Liver (tissue), 8 donors: ENCODE measurements at regions not wholly inside any gene's neighbourhood (a gene's known extent, or its start where the extent isn't known, plus 50 kb on each side); places are given as distances from the start of the nearest gene placed in this dataset.
"Not testable (repeated sequence)": the region's sequence is repeated elsewhere in the genome, so short reads cannot be mapped to it uniquely, and the experiment has no call there.

Experiments used
- DNase-seq: peaks from one replicate; pipeline ENCODE4 v3.0.0-alpha.2; 2017; ENCODE audit warnings: low spot score
- H3K27ac ChIP-seq, 2 donors: one replicate each; pipeline ENCODE4 v1.7.0; 2013; ENCODE audit warnings: inconsistent platforms in 2 of 2, low read length in 2 of 2, control low read depth in 1 of 2, low read depth in 1 of 2, mild to moderate bottlenecking in 1 of 2
- H3K27me3 ChIP-seq, 4 donors: one replicate each; pipeline versions ENCODE4 v1.6.1 to v1.7.0; 2013; ENCODE audit warnings: low read length in 3 of 4, inconsistent platforms in 1 of 4, mild to moderate bottlenecking in 1 of 4, moderate library complexity in 1 of 4; ENCODE audit not compliant: control insufficient read depth in 4 of 4, insufficient read depth in 4 of 4
- H3K36me3 ChIP-seq, 4 donors: one replicate each; pipeline versions ENCODE4 v1.6.1 to v1.7.0; 2013; ENCODE audit warnings: low read length in 3 of 4, mild to moderate bottlenecking in 3 of 4, low read depth in 1 of 4, moderate library complexity in 1 of 4; ENCODE audit not compliant: control insufficient read depth in 4 of 4, insufficient read depth in 3 of 4
- H3K4me1 ChIP-seq, 4 donors: one replicate each; pipeline versions ENCODE4 v1.6.1 to v1.7.0; 2013; ENCODE audit warnings: low read length in 3 of 4, mild to moderate bottlenecking in 3 of 4, moderate library complexity in 1 of 4; ENCODE audit not compliant: control insufficient read depth in 4 of 4, insufficient read depth in 4 of 4
- H3K4me3 ChIP-seq, 3 donors: one replicate each; pipeline versions ENCODE4 v1.6.1 to v1.7.0; 2013; ENCODE audit warnings: low read length in 3 of 3, control low read depth in 1 of 3, low read depth in 1 of 3, mild to moderate bottlenecking in 1 of 3
- H3K9ac ChIP-seq, 2 donors: one replicate each; pipeline ENCODE4 v1.7.0; 2013; ENCODE audit warnings: low read length in 2 of 2, mild to moderate bottlenecking in 2 of 2, moderate library complexity in 2 of 2, control low read depth in 1 of 2, low read depth in 1 of 2
- H3K9me3 ChIP-seq, 4 donors: one replicate each; pipeline versions ENCODE4 v1.6.1 to v1.7.0; 2013; ENCODE audit warnings: low read length in 3 of 4; ENCODE audit not compliant: control insufficient read depth in 4 of 4
- CTCF ChIP-seq: fragments of 150-350 bp; IDR thresholded peaks from 2 replicates; pipeline ENCODE4 v1.5.1; 2017; ENCODE audit warnings: improper control_type of control experiment, low read depth, low read length; ENCODE audit not compliant: missing input control
- FOXA2 ChIP-seq: IDR thresholded peaks from 2 replicates; pipeline ENCODE4 v1.6.1; 2016; ENCODE audit warnings: antibody characterized with exemption
- HNF4A ChIP-seq, 2 donors: conservative IDR thresholded peaks; 2 replicates each; pipeline ENCODE4 v1.6.1; 2016; ENCODE audit warnings: antibody characterized with exemption in 2 of 2, mild to moderate bottlenecking in 2 of 2
- HNF4G ChIP-seq: IDR thresholded peaks from 2 replicates; pipeline ENCODE4 v1.6.1; 2016; ENCODE audit warnings: antibody characterized with exemption
- JUND ChIP-seq, 2 donors: IDR thresholded peaks; 2 replicates each; pipeline ENCODE4 v1.6.1; 2016; ENCODE audit warnings: antibody characterized with exemption in 2 of 2
- MAX ChIP-seq: IDR thresholded peaks from 2 replicates; pipeline ENCODE4 v1.6.1; 2016; ENCODE audit warnings: antibody characterized with exemption
- NR2F2 ChIP-seq: IDR thresholded peaks from 2 replicates; pipeline ENCODE4 v1.6.1; 2016; ENCODE audit warnings: antibody characterized with exemption
- RAD21 ChIP-seq, 2 donors: IDR thresholded peaks; 2 replicates each; pipeline ENCODE4 v1.6.1; 2016; ENCODE audit warnings: antibody characterized with exemption in 2 of 2, mild to moderate bottlenecking in 2 of 2
- RXRA ChIP-seq, 2 donors: IDR thresholded peaks; 2 replicates each; pipeline ENCODE4 v1.6.1; 2017 to 2018; ENCODE audit warnings: antibody characterized with exemption in 2 of 2, mild to moderate bottlenecking in 1 of 2
- SP1 ChIP-seq: IDR thresholded peaks from 2 replicates; pipeline ENCODE4 v1.6.1; 2018; ENCODE audit warnings: antibody characterized with exemption, mild to moderate bottlenecking
- TAF1 ChIP-seq: conservative IDR thresholded peaks from 2 replicates; pipeline ENCODE4 v1.6.1; 2016; ENCODE audit warnings: antibody characterized with exemption, mild to moderate bottlenecking
- WGBS: extraction: QIAGEN DNeasy Blood & Tissue Kit; methylation state at CpG from one replicate; pipeline ENCODE4 v1.1.7; 2013; 5-methylcytosine and 5-hydroxymethylcytosine counted together
- TF ChIP-seq, protein P1 (sequence below): IDR thresholded peaks from 2 replicates; pipeline ENCODE4 v1.6.1; 2016; ENCODE audit warnings: antibody characterized with exemption, mild to moderate bottlenecking
- TF ChIP-seq, protein P2 (sequence below): IDR thresholded peaks from 2 replicates; pipeline ENCODE4 v1.6.1; 2016; ENCODE audit warnings: antibody characterized with exemption
- donor health status: healthy.
- donor health status: healthy.
- donor health status: healthy.
- donor health status: healthy.
- donor health status: healthy.

- no peak for DNase-seq
- Histone ChIP-seq H3K4me1 (peaks cover 2 to 7% (median 4%) of the 10 kb centered on the region in 4 donors), H3K27ac (no peak overlapping the region), H3K9ac (no peak overlapping the region), H3K9me3 (no peaks in the 10 kb centered on the region), H3K4me3 (no peak overlapping the region), H3K27me3 (no peaks in the 10 kb centered on the region), H3K36me3 (no peaks in the 10 kb centered on the region)
- WGBS: 99% methylated on average over 3 of the region's 3 CpGs
- TF ChIP-seq RAD21 (IDR thresholded peaks at IDR 0.05) (no peak), CTCF (no peak), JUND (IDR thresholded peaks at IDR 0.05) (no peak), FOXA2 (no peak), HNF4G (no peak), NR2F2 (no peak), HNF4A (conservative IDR thresholded peaks at IDR 0.05) (no peak), SP1 (no peak), RXRA (IDR thresholded peaks at IDR 0.05) (no peak), TAF1 (no peak), MAX (no peak)
- TF ChIP-seq, protein P1, sequence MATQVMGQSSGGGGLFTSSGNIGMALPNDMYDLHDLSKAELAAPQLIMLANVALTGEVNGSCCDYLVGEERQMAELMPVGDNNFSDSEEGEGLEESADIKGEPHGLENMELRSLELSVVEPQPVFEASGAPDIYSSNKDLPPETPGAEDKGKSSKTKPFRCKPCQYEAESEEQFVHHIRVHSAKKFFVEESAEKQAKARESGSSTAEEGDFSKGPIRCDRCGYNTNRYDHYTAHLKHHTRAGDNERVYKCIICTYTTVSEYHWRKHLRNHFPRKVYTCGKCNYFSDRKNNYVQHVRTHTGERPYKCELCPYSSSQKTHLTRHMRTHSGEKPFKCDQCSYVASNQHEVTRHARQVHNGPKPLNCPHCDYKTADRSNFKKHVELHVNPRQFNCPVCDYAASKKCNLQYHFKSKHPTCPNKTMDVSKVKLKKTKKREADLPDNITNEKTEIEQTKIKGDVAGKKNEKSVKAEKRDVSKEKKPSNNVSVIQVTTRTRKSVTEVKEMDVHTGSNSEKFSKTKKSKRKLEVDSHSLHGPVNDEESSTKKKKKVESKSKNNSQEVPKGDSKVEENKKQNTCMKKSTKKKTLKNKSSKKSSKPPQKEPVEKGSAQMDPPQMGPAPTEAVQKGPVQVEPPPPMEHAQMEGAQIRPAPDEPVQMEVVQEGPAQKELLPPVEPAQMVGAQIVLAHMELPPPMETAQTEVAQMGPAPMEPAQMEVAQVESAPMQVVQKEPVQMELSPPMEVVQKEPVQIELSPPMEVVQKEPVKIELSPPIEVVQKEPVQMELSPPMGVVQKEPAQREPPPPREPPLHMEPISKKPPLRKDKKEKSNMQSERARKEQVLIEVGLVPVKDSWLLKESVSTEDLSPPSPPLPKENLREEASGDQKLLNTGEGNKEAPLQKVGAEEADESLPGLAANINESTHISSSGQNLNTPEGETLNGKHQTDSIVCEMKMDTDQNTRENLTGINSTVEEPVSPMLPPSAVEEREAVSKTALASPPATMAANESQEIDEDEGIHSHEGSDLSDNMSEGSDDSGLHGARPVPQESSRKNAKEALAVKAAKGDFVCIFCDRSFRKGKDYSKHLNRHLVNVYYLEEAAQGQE: no peak
- TF ChIP-seq, protein P2, sequence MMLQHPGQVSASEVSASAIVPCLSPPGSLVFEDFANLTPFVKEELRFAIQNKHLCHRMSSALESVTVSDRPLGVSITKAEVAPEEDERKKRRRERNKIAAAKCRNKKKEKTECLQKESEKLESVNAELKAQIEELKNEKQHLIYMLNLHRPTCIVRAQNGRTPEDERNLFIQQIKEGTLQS: no peak
These were observed 198.1 kb downstream of the SLC38A4 start for GRCh38 chr12:46627686-46628085.

DNA sequence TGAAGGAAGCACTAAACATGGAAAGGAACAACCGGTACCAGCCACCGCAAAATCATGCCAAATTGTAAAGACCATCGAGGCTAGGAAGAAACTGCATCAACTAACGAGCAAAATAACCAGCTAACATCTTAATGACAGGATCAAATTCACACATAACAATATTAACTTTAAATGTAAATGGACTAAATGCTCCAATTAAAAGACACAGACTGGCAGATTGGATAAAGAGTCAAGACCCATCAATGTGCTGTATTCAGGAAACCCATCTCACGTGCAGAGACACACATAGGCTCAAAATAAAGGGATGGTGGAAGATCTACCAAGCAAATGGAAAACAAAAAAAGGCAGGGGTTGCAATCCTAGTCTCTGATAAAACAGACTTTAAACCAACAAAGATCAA lies 206.3 kb downstream of the SLC38A4 start:
- not testable (repeated sequence) for H3K36me3 ChIP-seq, DNase-seq

DNA sequence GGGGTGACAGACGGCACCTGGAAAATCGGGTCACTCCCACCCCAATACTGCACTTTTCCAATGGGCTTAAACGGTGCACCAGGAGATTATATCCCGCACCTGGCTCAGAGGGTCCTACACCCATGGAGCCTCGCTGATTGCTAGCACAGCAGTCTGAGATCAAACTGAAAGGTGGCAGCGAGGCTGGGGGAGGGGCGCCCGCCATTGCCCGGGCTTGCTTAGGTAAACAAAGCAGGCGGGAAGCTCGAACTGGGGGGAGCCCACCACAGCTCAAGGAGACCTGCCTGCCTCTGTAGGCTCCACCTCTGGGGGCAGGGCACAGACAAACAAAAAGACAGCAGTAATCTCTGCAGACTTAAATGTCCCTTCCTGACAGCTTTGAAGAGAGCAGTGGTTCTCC lies 208.1 kb downstream of the SLC38A4 start:
- not testable (repeated sequence) for H3K36me3 ChIP-seq, H3K27me3 ChIP-seq, H3K4me1 ChIP-seq, H3K9ac ChIP-seq, H3K9me3 ChIP-seq, DNase-seq, H3K27ac ChIP-seq, H3K4me3 ChIP-seq
- WGBS: 96% methylated on average over 11 of the region's 11 CpGs

More for the DNA sequence above, 206.3 kb downstream of the SLC38A4 start:
- not testable (repeated sequence) for H3K4me1 ChIP-seq, H3K27me3 ChIP-seq, H3K4me3 ChIP-seq, H3K9ac ChIP-seq, H3K9me3 ChIP-seq, H3K27ac ChIP-seq
- 91% methylated on average over 4 of the region's 5 CpGs for WGBS
